GM06990 (cell line): ENCODE measurements at regions not wholly inside any gene's neighbourhood (a gene's known extent, or its start where the extent isn't known, plus 50 kb on each side); places are given as distances from the start of the nearest gene placed in this dataset.
A peak's percentile ranks its signal among the peaks of the same experiment; 100 is the strongest.

Source experiments
- DNase-seq: peaks from one replicate; pipeline ENCODE4 v3.0.0-alpha.2; 2011; ENCODE audit not compliant: insufficient read length; ENCODE audit errors: extremely low read depth
- H3K27me3 ChIP-seq: replicated peaks from 2 replicates; pipeline ENCODE4 v1.6.0; 2011; ENCODE audit warnings: low read length; ENCODE audit not compliant: control insufficient read depth, insufficient read depth
- H3K36me3 ChIP-seq: 2 replicates; pipeline ENCODE4 v1.5.1; 2011; ENCODE audit warnings: low read length; ENCODE audit not compliant: control insufficient read depth, insufficient read depth
- H3K4me3 ChIP-seq: replicated peaks from 2 replicates; pipeline ENCODE4 v1.5.1; 2011; ENCODE audit warnings: low read depth, mild to moderate bottlenecking, control low read depth, low read length
- CTCF ChIP-seq: IDR thresholded peaks from 2 replicates; pipeline ENCODE4 v1.5.1; 2011; ENCODE audit warnings: low read length, control low read depth, mild to moderate bottlenecking, inconsistent platforms; ENCODE audit not compliant: insufficient read depth, poor library complexity, severe bottlenecking

GRCh38 chr15:23514484-23514883 is 51.0 kb upstream of the MKRN3 start:
- Histone ChIP-seq H3K36me3 (no peaks in the 10 kb centered on the region), H3K4me3 (no peak overlapping the region), H3K27me3 (no peaks in the 10 kb centered on the region)
- DNase-seq: no peak
- TF ChIP-seq CTCF: no peak

GRCh38 chr15:23506762-23507161 is 58.7 kb upstream of the MKRN3 start:
- no peaks in the 10 kb centered on the region for H3K27me3 ChIP-seq
- TF ChIP-seq CTCF: no peak

GRCh38 chr15:23503980-23504379 is 56.9 kb upstream of the GOLGA6L2 start:
- no peak for DNase-seq
- no peaks in the 10 kb centered on the region for H3K27me3 ChIP-seq
- no peak overlapping the region for H3K4me3 ChIP-seq
- TF ChIP-seq CTCF: no peak
- no peaks in the 10 kb centered on the region for H3K36me3 ChIP-seq

More at GRCh38 chr15:23506762-23507161, 58.7 kb upstream of the MKRN3 start:
- Histone ChIP-seq H3K4me3 (no peak overlapping the region), H3K36me3 (no peaks in the 10 kb centered on the region)
- no peak for DNase-seq

- no peak for TF ChIP-seq CTCF
- H3K36me3 ChIP-seq: no peaks in the 10 kb centered on the region
- H3K4me3 ChIP-seq: no peak overlapping the region
- H3K27me3 ChIP-seq: no peaks in the 10 kb centered on the region
- DNase-seq: no peak
Measured at GRCh38 chr15:23503576-23503975, 56.5 kb upstream of the GOLGA6L2 start.

- TF ChIP-seq CTCF: peak; percentile 52
Measured at GRCh38 chr15:23497710-23498111, 50.7 kb upstream of the GOLGA6L2 start.

More at GRCh38 chr15:23497710-23498111, 50.7 kb upstream of the GOLGA6L2 start:
- H3K36me3 ChIP-seq: no peaks in the 10 kb centered on the region
- no peak overlapping the region for H3K4me3 ChIP-seq
- no peaks in the 10 kb centered on the region for H3K27me3 ChIP-seq
- no peak for DNase-seq
